ENCODE measurements at regions not wholly inside any gene's neighbourhood (a gene's known extent, or its start where the extent isn't known, plus 50 kb on each side); places are given as distances from the start of the nearest gene placed in this dataset.

DNA sequence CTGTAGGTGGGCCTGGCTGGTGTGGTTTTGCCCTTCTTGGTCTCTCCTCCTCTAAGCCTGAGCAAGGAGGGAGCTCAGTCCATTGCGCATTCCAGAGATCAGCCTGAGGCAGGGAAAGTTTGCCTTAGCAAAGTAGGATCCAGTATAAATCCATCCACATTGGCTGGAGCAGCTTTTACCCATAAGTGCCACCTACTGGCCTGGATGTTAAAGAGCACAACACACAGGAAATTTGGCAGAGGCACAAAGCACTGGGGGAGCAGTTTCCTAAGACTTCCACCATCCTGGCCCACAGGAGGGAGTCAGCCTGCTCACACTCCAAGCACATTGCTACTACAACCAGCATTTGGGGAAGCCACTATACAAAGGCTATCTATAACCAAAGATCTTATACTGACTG lies 1124.2 kb downstream of the SLITRK1 start:
- TF ChIP-seq MAZ (IDR thresholded peaks at IDR 0.05; ENCODE audit: borderline replicate concordance, low read depth, low read length) = no peak
- no peak for TF ChIP-seq MYC (IDR thresholded peaks at IDR 0.05; ENCODE audit: borderline replicate concordance, low read length)
- TF ChIP-seq, protein P1, sequence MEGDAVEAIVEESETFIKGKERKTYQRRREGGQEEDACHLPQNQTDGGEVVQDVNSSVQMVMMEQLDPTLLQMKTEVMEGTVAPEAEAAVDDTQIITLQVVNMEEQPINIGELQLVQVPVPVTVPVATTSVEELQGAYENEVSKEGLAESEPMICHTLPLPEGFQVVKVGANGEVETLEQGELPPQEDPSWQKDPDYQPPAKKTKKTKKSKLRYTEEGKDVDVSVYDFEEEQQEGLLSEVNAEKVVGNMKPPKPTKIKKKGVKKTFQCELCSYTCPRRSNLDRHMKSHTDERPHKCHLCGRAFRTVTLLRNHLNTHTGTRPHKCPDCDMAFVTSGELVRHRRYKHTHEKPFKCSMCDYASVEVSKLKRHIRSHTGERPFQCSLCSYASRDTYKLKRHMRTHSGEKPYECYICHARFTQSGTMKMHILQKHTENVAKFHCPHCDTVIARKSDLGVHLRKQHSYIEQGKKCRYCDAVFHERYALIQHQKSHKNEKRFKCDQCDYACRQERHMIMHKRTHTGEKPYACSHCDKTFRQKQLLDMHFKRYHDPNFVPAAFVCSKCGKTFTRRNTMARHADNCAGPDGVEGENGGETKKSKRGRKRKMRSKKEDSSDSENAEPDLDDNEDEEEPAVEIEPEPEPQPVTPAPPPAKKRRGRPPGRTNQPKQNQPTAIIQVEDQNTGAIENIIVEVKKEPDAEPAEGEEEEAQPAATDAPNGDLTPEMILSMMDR (IDR thresholded peaks at IDR 0.05) = no peak
- TF ChIP-seq CEBPB (IDR thresholded peaks at IDR 0.05) = no peak
- no peak for TF ChIP-seq EP300 (IDR thresholded peaks at IDR 0.05)
- no peak for TF ChIP-seq ZFP36 (IDR thresholded peaks at IDR 0.05; ENCODE audit: borderline replicate concordance, partially characterized antibody)
- TF ChIP-seq POLR2A (IDR thresholded peaks at IDR 0.05; ENCODE audit: low read length) = no peak
- TF ChIP-seq RAD21 (conservative IDR thresholded peaks at IDR 0.05 in 1 of 2, IDR thresholded peaks at IDR 0.05 in 1 of 2) = 0 out of 5 replicates have a peak, but pooled peaks of 1 of the 2 experiments have one; percentile 5
- TF ChIP-seq, protein P2, sequence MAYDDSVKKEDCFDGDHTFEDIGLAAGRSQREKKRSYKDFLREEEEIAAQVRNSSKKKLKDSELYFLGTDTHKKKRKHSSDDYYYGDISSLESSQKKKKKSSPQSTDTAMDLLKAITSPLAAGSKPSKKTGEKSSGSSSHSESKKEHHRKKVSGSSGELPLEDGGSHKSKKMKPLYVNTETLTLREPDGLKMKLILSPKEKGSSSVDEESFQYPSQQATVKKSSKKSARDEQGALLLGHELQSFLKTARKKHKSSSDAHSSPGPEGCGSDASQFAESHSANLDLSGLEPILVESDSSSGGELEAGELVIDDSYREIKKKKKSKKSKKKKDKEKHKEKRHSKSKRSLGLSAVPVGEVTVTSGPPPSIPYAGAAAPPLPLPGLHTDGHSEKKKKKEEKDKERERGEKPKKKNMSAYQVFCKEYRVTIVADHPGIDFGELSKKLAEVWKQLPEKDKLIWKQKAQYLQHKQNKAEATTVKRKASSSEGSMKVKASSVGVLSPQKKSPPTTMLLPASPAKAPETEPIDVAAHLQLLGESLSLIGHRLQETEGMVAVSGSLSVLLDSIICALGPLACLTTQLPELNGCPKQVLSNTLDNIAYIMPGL (CRISPR knock-in tag; IDR thresholded peaks at IDR 0.05; ENCODE audit: borderline replicate concordance) = no peak

Data from A549 (cell line).